ENCODE measurements at regions not wholly inside any gene's neighbourhood (a gene's known extent, or its start where the extent isn't known, plus 50 kb on each side); places are given as distances from the start of the nearest gene placed in this dataset.

- Mint-ChIP-seq H3K27ac (ENCODE audit: unreplicated experiment) (no peak overlapping the region), H3K36me3 (ENCODE audit: unreplicated experiment) (no peaks in the 10 kb centered on the region), H3K27me3 (ENCODE audit: unreplicated experiment) (no peaks in the 10 kb centered on the region), H3K9me3 (ENCODE audit: unreplicated experiment) (peaks cover 3% of the 10 kb centered on the region), H3K4me1 (ENCODE audit: unreplicated experiment) (no peaks in the 10 kb centered on the region), H3K4me3 (ENCODE audit: unreplicated experiment) (no peak overlapping the region)
- TF ChIP-seq CTCF (IDR thresholded peaks at IDR 0.05) = no peak
- no peak for DNase-seq (ENCODE audit: extremely low spot score, unreplicated experiment)
Observed at GRCh38 chr4:58048491-58048890, 938.3 kb upstream of the IGFBP7 start.

- DNase-seq (ENCODE audit: extremely low spot score, unreplicated experiment) = no peak
- Mint-ChIP-seq H3K4me1 (ENCODE audit: unreplicated experiment) (no peaks in the 10 kb centered on the region), H3K27ac (ENCODE audit: unreplicated experiment) (no peak overlapping the region), H3K36me3 (ENCODE audit: unreplicated experiment) (no peaks in the 10 kb centered on the region), H3K4me3 (ENCODE audit: unreplicated experiment) (no peak overlapping the region), H3K9me3 (ENCODE audit: unreplicated experiment) (peaks cover 13% of the 10 kb centered on the region), H3K27me3 (ENCODE audit: unreplicated experiment) (no peaks in the 10 kb centered on the region)
- TF ChIP-seq CTCF (IDR thresholded peaks at IDR 0.05) = no peak
Observed at GRCh38 chr4:58042176-58042575, 932.0 kb upstream of the IGFBP7 start.

DNA sequence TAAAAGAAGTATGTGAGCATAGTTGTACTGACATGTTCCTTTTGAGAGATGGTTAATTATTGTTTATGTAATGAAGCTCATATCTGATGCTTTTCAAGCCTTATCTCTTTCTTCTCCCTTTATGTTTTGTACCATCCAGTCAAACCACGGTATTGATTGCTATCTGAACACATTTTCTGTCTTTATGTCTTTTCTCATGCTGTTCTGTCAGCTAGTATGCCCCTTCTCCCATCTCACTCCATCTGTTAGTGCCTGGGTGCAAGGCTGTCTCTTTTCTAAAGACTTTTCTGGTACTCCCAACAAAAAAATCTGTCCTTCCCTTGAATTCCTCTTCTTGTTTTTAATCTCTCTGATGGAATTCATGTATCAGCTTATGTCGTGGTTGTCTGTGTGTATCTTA is 883.8 kb upstream of the IGFBP7 start:
- no peak for TF ChIP-seq CTCF (IDR thresholded peaks at IDR 0.05)
- no peak overlapping the region for H3K27ac Mint-ChIP-seq (ENCODE audit: unreplicated experiment)
- no peaks in the 10 kb centered on the region for H3K36me3 Mint-ChIP-seq (ENCODE audit: unreplicated experiment)
- H3K27me3 Mint-ChIP-seq (ENCODE audit: unreplicated experiment) = no peaks in the 10 kb centered on the region
- H3K9me3 Mint-ChIP-seq (ENCODE audit: unreplicated experiment) = no peaks in the 10 kb centered on the region
- no peak overlapping the region for H3K4me3 Mint-ChIP-seq (ENCODE audit: unreplicated experiment)
- no peak for DNase-seq (ENCODE audit: extremely low spot score, unreplicated experiment)
- H3K4me1 Mint-ChIP-seq (ENCODE audit: unreplicated experiment) = no peaks in the 10 kb centered on the region

- Mint-ChIP-seq H3K9me3 (ENCODE audit: unreplicated experiment) (no peaks in the 10 kb centered on the region), H3K4me1 (ENCODE audit: unreplicated experiment) (no peaks in the 10 kb centered on the region), H3K27ac (ENCODE audit: unreplicated experiment) (no peak overlapping the region), H3K27me3 (ENCODE audit: unreplicated experiment) (no peaks in the 10 kb centered on the region), H3K4me3 (ENCODE audit: unreplicated experiment) (no peak overlapping the region), H3K36me3 (ENCODE audit: unreplicated experiment) (no peaks in the 10 kb centered on the region)
- no peak for TF ChIP-seq CTCF (IDR thresholded peaks at IDR 0.05)
- no peak for DNase-seq (ENCODE audit: extremely low spot score, unreplicated experiment)
Observed at GRCh38 chr4:57989430-57989829, 879.2 kb upstream of the IGFBP7 start.

DNA sequence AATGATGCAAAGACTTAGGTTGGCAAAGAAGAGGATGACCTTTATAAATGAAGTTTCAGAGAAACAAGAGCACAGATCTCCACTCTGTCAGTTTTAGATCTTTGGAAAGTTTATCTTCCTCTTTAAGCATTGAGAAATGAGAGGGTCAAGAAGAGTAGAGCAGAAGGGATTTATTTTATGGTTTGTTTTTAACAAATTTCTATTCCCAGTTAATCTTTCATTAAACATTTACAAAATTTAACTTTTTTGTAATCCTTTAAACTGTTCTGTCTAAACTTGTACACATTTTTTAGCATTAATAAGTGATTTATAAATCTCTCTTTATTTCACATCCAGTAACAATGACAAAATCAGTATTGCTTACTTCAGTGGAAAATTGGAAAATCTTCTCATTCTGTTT is 875.0 kb upstream of the IGFBP7 start:
- Mint-ChIP-seq H3K27me3 (ENCODE audit: unreplicated experiment) (no peaks in the 10 kb centered on the region), H3K36me3 (ENCODE audit: unreplicated experiment) (no peaks in the 10 kb centered on the region), H3K4me1 (ENCODE audit: unreplicated experiment) (no peaks in the 10 kb centered on the region), H3K9me3 (ENCODE audit: unreplicated experiment) (no peaks in the 10 kb centered on the region), H3K4me3 (ENCODE audit: unreplicated experiment) (no peak overlapping the region), H3K27ac (ENCODE audit: unreplicated experiment) (no peak overlapping the region)
- no peak for TF ChIP-seq CTCF (IDR thresholded peaks at IDR 0.05)
- DNase-seq (ENCODE audit: extremely low spot score, unreplicated experiment) = no peak

All from osteocyte (in vitro differentiated cells).